ENCODE measurements at regions not wholly inside any gene's neighbourhood (a gene's known extent, or its start where the extent isn't known, plus 50 kb on each side); places are given as distances from the start of the nearest gene placed in this dataset.
"Not testable (repeated sequence)": the region's sequence is repeated elsewhere in the genome, so short reads cannot be mapped to it uniquely, and the experiment has no call there.

DNA sequence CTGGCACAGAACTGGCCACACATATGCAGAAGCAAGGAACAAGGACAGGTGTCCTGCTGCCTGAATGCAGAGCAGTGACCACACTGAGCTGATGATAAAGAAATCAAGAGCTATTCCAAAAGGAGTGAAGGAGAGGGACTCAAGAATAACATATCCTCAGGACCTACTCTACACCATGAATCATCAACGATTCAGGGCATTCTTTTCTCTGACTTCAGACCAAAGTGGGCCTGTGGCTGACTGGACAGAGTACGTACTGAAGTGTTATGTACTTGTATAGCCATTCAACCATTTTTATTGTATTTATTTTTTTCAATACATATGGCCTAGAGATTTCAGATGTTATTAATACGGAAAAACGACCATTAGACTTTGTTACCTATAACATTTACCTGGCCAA lies 177.5 kb upstream of the TMTC1 start:
- DNase-seq (ENCODE audit: low read depth, low spot score) = no peak

DNA sequence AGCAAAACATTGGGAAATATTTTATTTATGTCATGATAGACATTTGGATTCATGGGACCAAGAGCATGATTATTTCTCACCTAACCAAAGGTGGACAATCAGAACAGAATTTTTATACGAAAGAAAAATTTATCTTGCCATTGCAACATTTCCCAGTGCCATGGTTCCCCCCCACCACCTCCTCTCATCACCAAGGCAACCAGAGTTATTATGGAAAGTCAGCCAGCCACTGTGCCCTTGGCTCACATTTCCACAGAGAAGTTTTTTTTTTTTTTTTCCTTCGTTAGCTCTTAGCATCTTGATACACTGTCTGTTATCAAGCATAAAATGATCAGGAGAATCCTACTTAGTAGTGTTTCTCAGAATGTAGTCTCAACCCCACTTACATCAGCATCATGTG lies 176.4 kb upstream of the TMTC1 start:
- DNase-seq (ENCODE audit: low read depth, low spot score) = no peak

DNA sequence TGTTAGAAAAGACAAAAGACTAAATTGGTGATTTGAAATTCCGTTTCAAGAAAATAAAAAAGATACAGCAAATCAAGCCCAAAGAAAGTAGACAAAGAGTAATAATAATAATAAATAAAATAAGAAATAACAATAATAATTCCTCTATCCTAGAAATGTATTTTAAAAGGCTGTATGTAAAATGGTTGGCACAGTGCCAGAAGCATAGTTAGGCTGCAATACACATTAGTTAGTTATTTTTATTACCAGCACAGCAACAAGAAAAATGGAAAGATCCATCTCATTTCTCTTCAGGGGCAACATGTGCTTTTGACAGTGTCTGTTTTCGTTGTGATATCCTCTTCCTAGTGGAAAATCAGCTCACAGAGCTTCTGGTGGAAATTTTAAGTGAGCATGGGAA lies 174.1 kb upstream of the TMTC1 start:
- no peak for DNase-seq (ENCODE audit: low read depth, low spot score)

DNA sequence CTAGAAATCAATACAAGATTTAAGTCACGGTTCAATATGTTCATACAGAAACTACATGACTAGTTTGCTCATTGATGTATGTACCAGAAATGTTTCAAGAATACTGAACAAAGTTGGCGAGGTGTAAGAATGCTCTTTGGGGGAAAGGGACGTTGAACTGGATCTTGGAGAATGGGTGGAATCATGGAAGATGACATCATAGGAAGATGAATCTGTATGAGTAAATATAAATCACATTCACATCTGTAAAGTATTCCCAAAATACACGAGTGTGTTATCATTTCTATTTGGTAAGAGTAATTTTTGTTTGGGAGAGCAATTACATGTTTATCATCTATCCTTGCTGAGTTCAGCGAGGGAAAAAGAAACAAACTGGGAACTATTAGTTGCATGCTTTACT lies 162.2 kb upstream of the TMTC1 start:
- no peak for DNase-seq (ENCODE audit: low read depth, low spot score)

DNA sequence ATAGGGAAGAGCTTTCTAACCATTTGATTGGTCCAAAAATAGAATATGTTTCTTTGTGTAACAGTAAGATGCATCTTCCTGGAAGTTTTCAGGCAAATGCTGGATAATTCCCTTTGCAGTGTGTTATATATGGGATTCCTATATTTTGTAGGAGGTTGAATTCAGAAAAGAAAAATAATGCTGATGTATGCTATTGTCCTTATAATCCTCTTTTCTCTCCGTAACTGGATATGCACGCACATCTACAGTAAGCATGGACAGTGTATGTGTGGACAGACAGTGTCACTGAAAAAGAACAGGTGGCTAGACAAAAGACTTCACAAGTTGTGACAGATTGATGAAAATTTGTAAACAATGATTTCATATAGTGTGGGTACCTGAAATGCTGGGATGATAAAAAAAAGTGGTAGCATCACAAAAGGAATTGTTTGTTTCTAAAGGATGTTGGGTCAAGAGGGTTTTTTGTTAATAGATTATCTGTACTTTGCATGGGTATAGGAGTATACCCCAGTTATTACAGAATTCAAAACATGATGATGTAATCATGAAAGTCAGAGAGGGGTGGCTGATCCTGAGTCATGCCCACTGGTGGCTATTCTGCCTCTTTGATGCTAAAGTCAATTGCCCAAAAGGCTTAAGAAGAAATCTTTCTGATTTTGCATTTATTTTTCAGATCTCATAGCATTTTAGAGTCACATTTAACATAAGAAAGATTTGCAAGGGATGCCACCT lies 160.7 kb upstream of the TMTC1 start:
- DNase-seq (ENCODE audit: low read depth, low spot score) = no peak

DNA sequence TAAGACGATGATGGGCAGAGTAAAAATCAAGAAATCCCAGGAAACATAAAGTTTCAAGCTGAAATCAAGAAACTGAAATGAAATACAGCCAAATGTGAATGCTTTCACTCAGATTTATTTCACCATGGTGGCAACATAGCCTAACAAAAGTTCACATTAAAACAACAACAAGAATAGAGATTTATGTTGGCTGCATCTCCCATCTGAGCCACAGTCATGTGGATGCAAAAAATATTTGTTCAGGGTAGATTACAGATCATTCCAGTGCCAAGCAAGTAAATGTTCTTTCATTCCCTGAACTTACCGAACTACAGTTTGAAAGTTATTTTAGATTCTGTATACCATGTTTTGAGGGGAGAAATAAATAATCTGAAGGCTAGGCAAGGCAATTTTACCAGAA lies 159.9 kb upstream of the TMTC1 start:
- DNase-seq (ENCODE audit: low read depth, low spot score) = no peak

DNA sequence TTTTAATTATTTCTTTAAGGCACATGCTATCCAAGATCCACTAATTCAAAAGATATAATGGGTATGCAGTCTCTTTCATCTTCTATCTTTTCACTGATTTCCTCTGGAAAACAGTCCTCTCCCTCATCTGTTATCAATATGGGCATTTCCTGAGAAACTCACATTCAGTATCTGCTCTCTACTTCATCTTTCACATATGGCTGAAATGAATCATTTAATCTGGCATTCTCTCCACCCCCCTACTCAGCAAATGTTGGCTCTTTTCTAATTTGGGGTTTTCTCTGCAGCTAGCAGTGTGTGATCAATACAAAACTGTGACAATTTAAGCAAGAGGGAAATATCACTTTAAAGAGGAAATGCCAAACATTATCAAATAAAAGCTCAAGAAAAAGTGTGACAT lies 157.1 kb upstream of the TMTC1 start:
- DNase-seq (ENCODE audit: low read depth, low spot score) = no peak

DNA sequence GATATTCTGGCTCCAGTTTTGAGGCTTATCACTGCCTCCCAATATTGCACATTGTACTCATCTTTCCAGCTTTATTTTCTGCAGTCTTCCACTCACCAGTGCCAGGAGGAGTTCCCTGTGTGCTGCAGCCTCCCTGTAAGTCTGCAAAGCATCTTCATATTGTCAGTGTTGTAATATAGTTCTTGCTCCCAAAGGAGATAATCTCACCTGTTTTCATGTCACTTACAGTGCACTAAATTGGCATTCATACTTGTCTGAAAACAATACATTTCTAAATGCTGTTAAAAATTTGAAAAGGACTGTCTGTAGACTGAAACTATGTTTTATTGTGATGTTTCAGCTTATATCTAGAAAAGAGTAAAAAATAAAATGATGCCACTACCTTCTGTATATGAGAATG lies 146.8 kb upstream of the TMTC1 start:
- DNase-seq (ENCODE audit: low read depth, low spot score) = no peak

DNA sequence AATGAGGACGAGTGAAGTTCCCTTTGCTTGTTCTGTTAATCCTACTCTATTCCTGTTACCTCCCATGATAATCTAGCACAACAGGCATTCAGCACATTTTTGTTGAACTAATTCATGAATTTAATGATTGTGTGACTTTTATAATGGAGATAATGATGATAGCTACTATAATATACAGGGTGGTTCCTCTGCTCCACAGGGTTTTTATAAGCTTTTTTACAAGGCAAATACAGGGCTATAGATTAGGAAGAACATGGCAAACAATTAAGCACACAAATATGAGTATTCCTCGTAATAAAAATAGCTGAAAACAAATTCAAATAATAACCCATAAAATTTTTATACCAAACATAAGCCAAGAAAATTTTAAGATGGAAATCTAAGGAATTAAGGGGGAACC lies 145.6 kb upstream of the TMTC1 start:
- DNase-seq (ENCODE audit: low read depth, low spot score) = no peak

DNA sequence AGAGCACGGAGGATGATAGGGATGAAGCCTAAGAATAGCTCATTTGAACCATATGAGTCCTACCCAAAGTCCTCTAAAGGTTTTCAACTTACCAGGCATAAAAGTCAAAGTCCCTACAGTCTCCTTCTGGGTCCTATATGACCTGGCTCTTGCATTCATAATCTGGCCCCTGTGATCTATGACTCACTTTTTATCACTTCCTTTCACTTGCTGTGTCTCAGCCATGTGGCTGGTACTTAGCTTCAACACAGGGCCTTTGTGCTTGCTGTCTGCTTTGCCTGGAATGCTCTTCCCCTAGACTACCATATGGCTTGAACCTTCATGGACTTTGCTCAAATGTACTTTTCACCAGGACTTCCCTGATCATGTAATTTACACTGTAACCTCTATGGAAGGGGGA lies 137.6 kb upstream of the TMTC1 start:
- no peak for DNase-seq (ENCODE audit: low read depth, low spot score)

DNA sequence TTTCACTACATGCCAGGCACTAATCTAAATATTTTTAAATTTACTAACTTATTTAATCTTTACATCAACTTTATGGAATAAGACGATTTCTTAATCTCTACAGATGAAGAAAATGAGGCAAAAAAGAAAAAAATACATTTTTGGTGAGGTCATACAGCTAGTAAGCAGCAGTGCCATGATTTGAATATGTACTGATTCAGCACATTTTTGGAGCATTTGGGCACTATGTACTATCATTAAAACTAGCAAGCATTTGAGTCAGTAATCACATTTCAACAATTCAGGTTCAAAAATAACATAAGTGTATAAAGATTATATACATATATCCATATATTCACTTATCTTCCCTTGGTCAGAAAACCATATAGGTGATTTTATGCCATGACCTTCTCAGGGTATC lies 124.4 kb upstream of the TMTC1 start:
- no peak for DNase-seq (ENCODE audit: low read depth, low spot score)

DNA sequence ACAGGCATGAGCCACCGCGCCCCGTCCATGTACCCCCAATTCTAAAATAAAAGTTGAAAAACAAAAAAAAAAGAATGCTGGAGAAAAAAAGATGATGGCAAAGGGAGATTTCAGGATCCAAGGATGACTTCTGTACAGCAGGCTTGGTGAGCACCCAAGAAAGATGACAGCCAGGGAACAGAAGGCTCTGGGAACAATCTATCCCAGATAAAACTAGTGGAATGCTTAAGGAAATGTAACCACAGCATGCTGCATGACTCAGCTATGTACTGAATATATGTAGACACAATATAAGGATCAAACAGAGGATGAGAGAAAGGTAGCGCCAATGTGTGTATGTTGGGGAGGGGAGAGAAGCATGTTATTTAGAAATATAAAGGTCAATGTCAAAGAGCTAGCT lies 123.7 kb upstream of the TMTC1 start:
- no peak for DNase-seq (ENCODE audit: low read depth, low spot score)

DNA sequence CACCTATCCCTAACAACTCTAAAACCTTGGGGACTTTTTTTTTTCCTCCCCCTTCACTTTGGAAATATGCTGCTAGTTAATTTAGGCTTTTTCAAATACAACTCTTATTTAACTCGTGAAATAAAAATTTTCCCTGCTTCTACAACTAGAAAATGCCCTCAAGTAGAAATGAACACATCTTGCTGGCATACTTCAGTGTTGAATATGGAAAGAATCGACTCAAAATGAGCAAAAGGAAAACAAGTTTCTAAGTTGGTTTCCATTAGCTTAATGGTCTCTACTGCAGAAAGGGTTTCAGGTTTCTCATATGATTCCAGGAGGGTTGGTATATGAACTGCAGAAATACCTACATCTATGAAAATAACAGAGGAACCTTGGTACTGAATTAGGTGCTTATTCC lies 118.3 kb upstream of the TMTC1 start:
- no peak for DNase-seq (ENCODE audit: low read depth, low spot score)

DNA sequence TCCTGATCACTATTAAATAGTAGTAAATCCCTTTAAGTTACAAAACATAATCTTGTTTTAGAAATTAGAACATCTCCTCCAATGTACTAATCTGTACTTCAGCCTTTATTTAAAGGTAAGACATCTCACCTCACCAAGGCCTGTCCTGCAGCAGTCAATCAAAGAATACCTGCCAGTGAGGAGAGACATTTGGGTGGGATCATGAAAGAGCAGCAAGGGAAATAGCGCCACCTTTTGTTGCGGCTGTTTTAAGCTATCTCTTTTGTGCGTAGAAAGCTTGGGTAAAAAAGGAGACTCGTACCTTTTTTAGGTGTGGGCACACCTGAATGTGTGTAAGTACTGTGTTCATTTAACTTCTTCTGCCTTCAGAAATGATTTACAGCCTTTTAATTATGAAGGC lies 117.8 kb upstream of the TMTC1 start:
- peak; percentile 60 for DNase-seq (ENCODE audit: low read depth, low spot score)

DNA sequence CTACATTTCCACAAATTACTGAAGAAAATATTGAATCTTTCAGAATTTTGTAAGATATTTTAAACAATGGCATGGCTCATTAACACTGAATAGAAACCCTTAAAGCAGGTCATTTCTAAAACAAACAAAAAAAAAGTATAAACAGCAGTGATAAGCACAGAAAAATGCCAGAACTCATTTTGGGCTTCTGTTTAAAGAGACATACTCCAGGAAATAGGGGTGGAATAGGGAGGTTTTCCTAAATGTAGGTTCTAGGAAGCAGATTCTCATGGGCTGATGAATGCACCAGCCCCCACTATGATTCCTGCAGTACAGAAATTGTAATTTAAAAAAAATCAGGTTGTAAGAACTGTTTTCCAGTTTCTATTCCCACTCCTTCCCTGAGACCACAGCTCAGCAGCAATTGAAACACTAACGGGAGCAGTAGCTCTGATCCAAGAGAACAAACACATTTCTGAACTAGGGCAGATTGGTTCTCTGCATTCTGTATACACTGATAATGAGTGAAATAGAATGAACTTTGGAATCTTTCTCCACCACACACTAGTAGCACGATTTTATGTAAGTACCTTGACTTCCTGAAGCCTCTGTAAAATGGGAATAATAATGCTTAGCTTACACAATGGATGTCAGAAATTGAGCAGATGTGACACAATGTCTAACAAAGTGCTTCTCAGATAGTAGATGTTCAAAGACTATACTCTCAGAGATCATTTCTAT lies 115.6 kb upstream of the TMTC1 start:
- no peak for DNase-seq (ENCODE audit: low read depth, low spot score)

DNA sequence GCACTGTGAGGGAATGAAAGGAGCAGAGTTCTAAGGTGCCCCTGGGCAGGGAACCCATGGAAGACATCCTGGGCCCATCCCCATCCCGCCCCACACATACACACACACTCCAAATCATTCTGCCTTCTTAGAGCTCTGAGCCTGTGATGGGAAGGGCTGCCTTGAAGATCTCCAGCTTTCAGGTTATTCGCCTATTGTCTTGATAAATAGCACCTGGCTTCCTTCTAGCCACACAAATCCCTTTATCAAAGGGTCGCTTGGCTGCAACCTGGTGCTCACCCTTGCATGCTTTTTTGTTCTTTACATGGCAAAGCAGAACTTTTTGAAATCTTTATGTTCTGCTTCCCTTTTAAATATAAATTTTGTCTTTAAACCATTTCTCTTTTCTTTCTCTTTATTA lies 112.2 kb upstream of the TMTC1 start:
- DNase-seq (ENCODE audit: low read depth, low spot score) = no peak

DNA sequence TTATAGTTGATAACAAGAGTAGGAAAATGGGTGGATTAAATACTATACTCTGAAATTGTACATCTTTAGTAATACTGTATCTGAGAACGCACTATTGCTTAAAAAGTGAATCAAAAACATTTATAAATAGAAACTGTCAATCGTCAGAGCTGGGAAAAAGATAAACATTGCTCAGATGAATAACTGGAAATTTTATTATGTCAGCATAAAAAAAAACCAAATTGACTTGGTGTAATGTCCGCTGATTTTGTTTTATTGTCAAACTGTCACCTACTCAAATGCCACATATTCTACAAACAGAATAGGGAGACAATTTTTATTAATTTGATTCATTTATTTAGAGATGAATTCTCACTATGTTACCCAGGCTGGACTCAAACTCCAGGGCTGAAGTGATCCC lies 109.3 kb upstream of the TMTC1 start:
- DNase-seq (ENCODE audit: low read depth, low spot score) = no peak

DNA sequence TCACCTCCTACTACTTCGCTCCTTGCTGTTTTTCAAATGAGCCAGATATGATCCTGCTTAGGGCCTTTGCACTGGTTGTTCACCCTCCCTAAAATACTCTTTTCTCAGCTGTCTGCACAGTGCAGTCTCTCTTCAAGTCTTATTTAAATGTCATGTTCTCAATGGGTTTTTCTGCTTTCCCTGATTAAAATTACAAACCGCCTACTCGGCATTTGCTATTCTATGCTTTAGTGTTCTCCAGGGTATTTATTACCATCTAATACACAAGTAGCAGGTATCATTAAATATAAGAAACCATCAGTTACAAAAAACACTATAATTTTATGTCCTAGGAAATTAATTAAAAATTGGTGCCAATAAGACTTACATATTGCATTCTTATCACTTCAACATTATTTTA lies 108.0 kb upstream of the TMTC1 start:
- DNase-seq (ENCODE audit: low read depth, low spot score) = no peak

DNA sequence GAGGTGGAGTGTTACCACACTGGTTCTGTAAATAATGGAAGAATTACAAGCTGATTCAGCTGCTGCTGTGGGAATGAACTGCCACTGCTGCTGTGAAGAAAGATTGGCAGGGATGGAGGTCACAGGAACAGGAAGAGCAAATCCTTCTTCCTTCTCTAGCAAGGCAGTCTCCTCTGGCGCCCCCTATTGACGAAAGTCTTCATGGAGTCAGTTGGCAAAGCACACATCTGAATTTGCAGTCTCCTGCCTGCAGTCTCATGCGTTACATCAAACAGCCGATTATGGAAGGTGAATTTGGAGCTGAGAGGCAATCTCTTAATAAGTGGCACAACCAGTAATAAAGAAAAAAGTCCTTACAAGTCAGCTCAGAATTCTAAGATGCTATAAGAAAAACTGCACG lies 106.0 kb upstream of the TMTC1 start:
- DNase-seq (ENCODE audit: low read depth, low spot score) = peak; percentile 47

DNA sequence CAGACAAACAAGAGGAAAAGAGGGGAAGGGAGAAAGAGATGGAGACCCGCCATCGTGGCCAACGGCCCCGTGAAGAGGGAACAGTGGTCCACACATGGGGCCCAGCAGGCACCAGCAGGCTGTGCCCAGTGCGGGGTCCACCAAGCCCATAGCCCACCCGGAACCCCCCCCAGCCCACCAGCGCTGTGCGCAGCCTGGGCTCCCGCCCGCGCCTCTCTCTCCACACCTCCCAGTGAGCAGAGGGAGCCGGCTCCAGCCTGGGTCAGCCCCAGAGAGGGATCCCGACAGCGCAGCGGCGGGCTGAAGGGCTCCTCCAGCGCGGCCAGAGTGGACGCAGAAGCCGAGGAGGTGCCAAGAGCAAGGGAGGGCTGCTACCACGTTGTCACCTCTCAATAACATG lies 105.0 kb upstream of the TMTC1 start:
- DNase-seq (ENCODE audit: low read depth, low spot score) = no peak

DNA sequence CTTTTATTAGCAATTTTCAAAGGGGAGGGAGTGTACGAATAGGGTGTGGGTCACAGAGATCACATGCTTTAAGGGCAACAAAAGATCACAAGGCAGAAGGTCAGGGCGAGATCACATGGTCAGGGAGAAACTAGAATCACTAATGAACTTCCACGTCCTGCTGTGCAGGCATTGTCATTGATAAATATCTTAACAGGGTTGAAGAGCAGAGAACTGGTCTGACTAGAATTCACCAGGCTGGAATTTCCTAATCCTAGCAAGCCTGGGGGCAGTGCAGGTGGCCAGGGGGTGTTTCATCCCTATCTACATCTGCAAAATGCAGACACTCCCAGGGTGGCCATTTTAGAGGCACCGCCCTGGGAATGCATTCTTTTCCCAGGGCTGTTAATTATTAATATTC lies 101.2 kb upstream of the TMTC1 start:
- DNase-seq (ENCODE audit: low read depth, low spot score) = not testable (repeated sequence)

DNA sequence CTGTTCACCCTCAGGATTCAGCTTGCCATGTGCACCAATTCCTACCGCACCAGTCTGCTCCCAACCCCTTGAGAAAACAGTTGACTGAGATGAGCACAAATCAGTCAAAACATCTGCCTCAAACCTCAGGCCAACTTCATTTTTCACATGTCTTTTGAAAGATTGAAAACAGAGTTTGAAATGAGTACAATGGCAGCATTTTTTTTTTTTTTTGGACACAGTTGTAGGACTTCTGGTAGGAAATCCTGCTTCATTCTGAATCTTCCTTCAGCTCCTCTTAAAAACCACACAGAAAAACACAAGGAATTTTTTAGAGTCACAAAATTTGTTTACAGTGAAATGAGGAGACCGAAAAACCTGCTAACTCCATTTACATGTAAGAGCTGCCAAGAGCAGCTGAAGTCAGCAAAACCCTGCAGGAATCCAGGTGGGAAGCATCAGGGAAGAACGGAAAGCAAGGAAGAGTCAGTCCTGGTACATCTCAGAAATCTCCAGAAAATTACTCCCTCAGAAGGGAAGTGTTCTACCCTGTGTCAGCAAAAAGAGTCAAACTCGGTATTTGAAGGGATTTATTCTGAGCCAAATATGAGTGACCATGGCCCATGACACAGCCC lies 100.3 kb upstream of the TMTC1 start:
- DNase-seq (ENCODE audit: low read depth, low spot score) = no peak

DNA sequence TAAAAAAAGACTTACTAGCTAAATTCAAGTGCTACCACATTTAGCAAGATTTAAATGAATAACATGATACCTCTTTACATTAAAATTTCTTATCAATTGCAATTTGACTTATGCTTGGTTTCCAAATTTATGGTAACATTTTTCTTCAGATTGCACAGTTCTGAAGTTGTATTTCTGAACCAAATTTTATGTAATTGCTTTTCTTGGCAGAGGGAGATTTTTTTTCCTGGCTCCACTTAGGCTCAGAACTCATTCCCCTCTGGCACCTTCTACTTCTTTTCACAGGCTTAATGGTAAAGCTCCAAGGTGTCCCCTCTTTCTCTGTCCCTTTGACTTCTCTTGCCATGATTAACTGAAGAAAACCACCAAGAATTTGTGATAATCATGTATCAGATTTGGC lies 99.8 kb upstream of the TMTC1 start:
- no peak for DNase-seq (ENCODE audit: low read depth, low spot score)

Measured in iPS DF 19.7 (cell line).